Heart right ventricle (tissue), 16 donors: ENCODE measurements at regions not wholly inside any gene's neighbourhood (a gene's known extent, or its start where the extent isn't known, plus 50 kb on each side); places are given as distances from the start of the nearest gene placed in this dataset.

Experiments used
- ATAC-seq, 8 donors: fragments of 200-7000 bp; cut with Tn5 transposase; one replicate each; pipeline ENCODE4 v1.9.1; 2020; ENCODE audit warnings: mild to moderate bottlenecking in 8 of 8, moderate library complexity in 8 of 8, moderate number of reproducible peaks in 1 of 8
- DNase-seq, 2 donors: peaks; one replicate each; pipeline ENCODE4 v3.0.0-alpha.2; 2020
- H3K27ac ChIP-seq, 10 donors: fragments of 200-600 bp; sonication (generic) in 2 of 10; one replicate each; pipeline versions ENCODE4 v1.5.0 to v1.8.0; 2020 to 2022; ENCODE audit warnings: mild to moderate bottlenecking in 3 of 10
- H3K27me3 ChIP-seq, 7 donors: fragments of 200-600 bp; one replicate each; pipeline ENCODE4 v1.8.0; 2021 to 2022; ENCODE audit warnings: mild to moderate bottlenecking in 2 of 7
- H3K36me3 ChIP-seq, 9 donors: fragments of 200-600 bp; sonication (generic) in 1 of 9; one replicate each; pipeline versions ENCODE4 v1.5.0 to v1.8.0; 2020 to 2022; ENCODE audit warnings: mild to moderate bottlenecking in 2 of 9
- H3K4me1 ChIP-seq, 9 donors: fragments of 200-600 bp; sonication (generic) in 1 of 9; one replicate each; pipeline versions ENCODE4 v1.5.0 to v1.8.0; 2020 to 2022; ENCODE audit warnings: mild to moderate bottlenecking in 4 of 9
- H3K4me3 ChIP-seq, 10 donors: fragments of 200-600 bp; sonication (generic) in 2 of 10; one replicate each; pipeline versions ENCODE4 v1.5.0 to v1.8.0; 2020 to 2022; ENCODE audit warnings: mild to moderate bottlenecking in 7 of 10, moderate library complexity in 2 of 10
- H3K9me3 ChIP-seq, 11 donors: fragments of 200-600 bp in 10 of 11; sonication (generic) in 2 of 11; one replicate each; pipeline versions ENCODE4 v1.5.0 to v1.8.0; 2013 to 2022; ENCODE audit warnings: mild to moderate bottlenecking in 2 of 11, control low read depth in 1 of 11, moderate library complexity in 1 of 11
- WGBS, 2 donors: extraction: QIAGEN DNeasy Blood & Tissue Kit; methylation state at CpG; one replicate each; pipeline ENCODE4 v1.1.7; 2013; ENCODE audit warnings: inconsistent platforms in 1 of 2; 5-methylcytosine and 5-hydroxymethylcytosine counted together
- intact Hi-C, 10 donors: fragments of 100-400 bp; cut with DNase I; formaldehyde crosslinking; loops; one replicate each; pipeline versions ENCODE4 v1.11.1 to v1.14.2; 2022
- TF ChIP-seq, protein P1 (sequence below), 9 donors: fragments of 200-600 bp; sonication (generic) in 2 of 9; IDR thresholded peaks; one replicate each; pipeline versions ENCODE4 v1.5.0 to v1.8.0; 2021 to 2022; ENCODE audit warnings: antibody characterized with exemption in 9 of 9, mild to moderate bottlenecking in 5 of 9, moderate library complexity in 1 of 9
- donor health status: Arrhythmogenic right ventricular cardiomyopathy.
- donor health status: ischemic (EF 13 %, LVEDD 7.1; RV severe dilation, severe dysfunction).
- donor health status: healthy with polysubstance abuse.
- donor health status: DM: no; HTN: yes; CAD: no.
- donor health status: DM: no; HTN: no; CAD: no.
- donor health status: ischemic (EF 25% LVEDD 6.9; RV normal size, moderate dysfunction).
- donor health status: ischemic (EF 25% LVEDD 5.7; RV mildly dilated, moderate dysfunction).
- donor health status: healthy.
- donor health status: DM: yes; HTN: yes; CAD: no.
- donor health status: Ischemic cardiomyopathy.
- donor health status: ischemic (EF 35%, LVEDD 5.7; RV mildly dilated, moderate dysfunction).
- donor health status: nonischemic (EF 11% LVEDD 7.7; RV severe dilation, severe dysfunction).
- donor health status: DM: yes; HTN: yes; CAD: no.
- donor health status: PGD.
- donor health status: ischemic (EF 29% LVEDD 5.4; RV normal size, mild dysfunction).
- donor health status: nonischemic (EF 23%, LVEDD 6.1; RV moderate dilation, normal function).

DNA sequence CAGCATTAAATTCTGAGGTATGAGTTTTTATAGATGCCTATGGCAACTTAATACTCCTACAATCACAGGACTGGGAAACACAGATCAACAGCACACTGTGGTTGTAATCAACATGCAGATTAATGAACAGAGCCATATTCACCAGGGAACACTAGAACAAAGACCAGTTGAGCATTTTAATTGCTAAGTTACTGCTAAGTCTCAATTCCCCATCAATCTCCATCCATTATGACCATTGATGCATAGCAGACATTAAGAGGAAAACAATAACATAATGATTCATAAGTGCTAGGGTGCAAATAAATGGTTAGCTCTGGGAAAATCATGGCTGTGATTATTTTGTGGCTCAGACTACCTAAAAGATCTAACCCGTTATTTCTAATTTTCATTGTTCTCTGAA is 505.6 kb downstream of the TRHDE start:
- Histone ChIP-seq H3K4me3 (no peak overlapping the region), H3K9me3 (no peaks in the 10 kb centered on the region), H3K27ac (no peak overlapping the region), H3K27me3 (no peaks in the 10 kb centered on the region), H3K4me1 (no peaks in the 10 kb centered on the region), H3K36me3 (no peaks in the 10 kb centered on the region)
- intact Hi-C loops: no loop called here
- ATAC-seq (no peak), DNase-seq (no peak)
- TF ChIP-seq, protein P1, sequence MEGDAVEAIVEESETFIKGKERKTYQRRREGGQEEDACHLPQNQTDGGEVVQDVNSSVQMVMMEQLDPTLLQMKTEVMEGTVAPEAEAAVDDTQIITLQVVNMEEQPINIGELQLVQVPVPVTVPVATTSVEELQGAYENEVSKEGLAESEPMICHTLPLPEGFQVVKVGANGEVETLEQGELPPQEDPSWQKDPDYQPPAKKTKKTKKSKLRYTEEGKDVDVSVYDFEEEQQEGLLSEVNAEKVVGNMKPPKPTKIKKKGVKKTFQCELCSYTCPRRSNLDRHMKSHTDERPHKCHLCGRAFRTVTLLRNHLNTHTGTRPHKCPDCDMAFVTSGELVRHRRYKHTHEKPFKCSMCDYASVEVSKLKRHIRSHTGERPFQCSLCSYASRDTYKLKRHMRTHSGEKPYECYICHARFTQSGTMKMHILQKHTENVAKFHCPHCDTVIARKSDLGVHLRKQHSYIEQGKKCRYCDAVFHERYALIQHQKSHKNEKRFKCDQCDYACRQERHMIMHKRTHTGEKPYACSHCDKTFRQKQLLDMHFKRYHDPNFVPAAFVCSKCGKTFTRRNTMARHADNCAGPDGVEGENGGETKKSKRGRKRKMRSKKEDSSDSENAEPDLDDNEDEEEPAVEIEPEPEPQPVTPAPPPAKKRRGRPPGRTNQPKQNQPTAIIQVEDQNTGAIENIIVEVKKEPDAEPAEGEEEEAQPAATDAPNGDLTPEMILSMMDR (IDR thresholded peaks at IDR 0.05): no peak
- 86 to 95% methylated on average over 1 of the region's 1 CpG for WGBS, 2 donors

DNA sequence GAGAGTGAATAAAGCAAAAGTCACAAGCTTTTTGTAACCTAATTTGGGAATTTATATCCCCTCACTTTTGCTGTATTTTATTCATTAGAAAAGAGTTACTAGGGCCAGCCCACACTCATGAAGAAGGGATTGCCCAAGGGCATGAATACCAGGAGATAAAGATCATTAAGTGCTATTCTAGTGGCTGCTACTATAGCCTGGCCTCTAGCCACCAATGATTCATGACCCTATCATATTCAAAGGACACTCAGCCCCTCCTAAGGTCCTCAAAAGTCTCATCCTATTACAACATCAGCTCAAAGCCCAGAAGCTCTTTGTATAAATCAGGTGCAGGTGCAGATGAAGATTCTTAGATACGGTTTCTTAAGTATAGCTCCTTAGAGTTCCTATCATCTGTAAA is 518.1 kb downstream of the TRHDE start:
- intact Hi-C loops: no loop called here

DNA sequence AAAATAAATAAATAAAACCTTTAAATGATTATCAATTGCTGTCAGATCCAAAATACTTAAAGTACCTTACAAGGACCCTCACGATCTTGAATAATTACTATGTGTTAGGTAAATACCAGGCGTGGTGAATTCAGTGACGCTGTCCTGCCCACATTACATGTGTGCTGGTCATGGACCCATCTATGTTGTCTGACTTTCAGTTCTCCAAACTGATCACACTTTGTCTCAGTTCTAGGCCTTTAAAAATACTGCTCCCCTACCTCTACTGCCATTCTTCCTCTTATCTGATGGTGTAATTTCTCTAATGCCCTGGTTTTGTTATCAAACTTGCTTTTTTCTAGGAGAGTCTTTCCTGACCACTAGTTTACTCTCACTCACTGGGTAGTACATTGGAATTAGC is 520.7 kb downstream of the TRHDE start:
- peaks cover 0 to 35% (median 3%) of the 10 kb centered on the region in 11 donors for H3K9me3 ChIP-seq
- TF ChIP-seq, protein P1 (IDR thresholded peaks at IDR 0.05): no peak
- DNase-seq: no peak
- no peaks in the 10 kb centered on the region for H3K4me1 ChIP-seq
- no peak overlapping the region for H3K27ac ChIP-seq
- ATAC-seq: no peak
- intact Hi-C loops: no loop called here
- H3K4me3 ChIP-seq: no peak overlapping the region
- H3K27me3 ChIP-seq: no peaks in the 10 kb centered on the region
- no peaks in the 10 kb centered on the region for H3K36me3 ChIP-seq
- 84 to 90% methylated on average over 3 of the region's 3 CpGs for WGBS, 2 donors

More for the DNA sequence above, 518.1 kb downstream of the TRHDE start:
- Histone ChIP-seq H3K36me3 (no peaks in the 10 kb centered on the region), H3K27me3 (no peaks in the 10 kb centered on the region), H3K27ac (no peak overlapping the region), H3K9me3 (peaks cover 0 to 13% (median under 1%) of the 10 kb centered on the region in 11 donors), H3K4me1 (no peaks in the 10 kb centered on the region), H3K4me3 (no peak overlapping the region)
- ATAC-seq (no peak), DNase-seq (no peak)
- TF ChIP-seq, protein P1 (IDR thresholded peaks at IDR 0.05): no peak
- 88% methylated on average over 1 of the region's 1 CpG for WGBS, 2 donors

DNA sequence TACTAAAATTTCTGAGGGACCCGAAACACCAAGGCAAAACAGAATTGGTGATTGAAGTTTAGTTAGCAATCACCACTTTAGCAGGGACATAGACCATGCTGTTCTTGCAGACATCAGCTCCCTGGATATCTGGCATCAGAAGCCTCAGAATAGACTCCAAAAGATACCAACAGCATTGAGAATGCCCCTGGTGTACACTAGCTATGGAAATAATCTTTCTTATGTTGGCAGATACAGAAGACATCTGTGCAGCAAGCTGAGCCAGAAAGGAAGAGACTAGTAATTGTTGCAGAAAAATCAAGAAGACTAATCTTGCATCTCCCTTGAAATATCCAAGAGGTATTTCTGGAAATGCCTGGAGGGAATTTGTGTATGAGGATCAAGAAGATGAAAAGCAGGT is 521.6 kb downstream of the TRHDE start:
- no peak for DNase-seq
- ATAC-seq: no peak
- Histone ChIP-seq H3K36me3 (no peaks in the 10 kb centered on the region), H3K4me1 (no peaks in the 10 kb centered on the region), H3K4me3 (no peak overlapping the region), H3K27ac (no peak overlapping the region), H3K27me3 (no peaks in the 10 kb centered on the region), H3K9me3 (peaks cover 0 to 35% (median 3%) of the 10 kb centered on the region in 11 donors)
- WGBS, 2 donors: 70 to 75% methylated on average over 1 of the region's 1 CpG
- TF ChIP-seq, protein P1 (IDR thresholded peaks at IDR 0.05): no peak
- intact Hi-C loops: no loop called here

DNA sequence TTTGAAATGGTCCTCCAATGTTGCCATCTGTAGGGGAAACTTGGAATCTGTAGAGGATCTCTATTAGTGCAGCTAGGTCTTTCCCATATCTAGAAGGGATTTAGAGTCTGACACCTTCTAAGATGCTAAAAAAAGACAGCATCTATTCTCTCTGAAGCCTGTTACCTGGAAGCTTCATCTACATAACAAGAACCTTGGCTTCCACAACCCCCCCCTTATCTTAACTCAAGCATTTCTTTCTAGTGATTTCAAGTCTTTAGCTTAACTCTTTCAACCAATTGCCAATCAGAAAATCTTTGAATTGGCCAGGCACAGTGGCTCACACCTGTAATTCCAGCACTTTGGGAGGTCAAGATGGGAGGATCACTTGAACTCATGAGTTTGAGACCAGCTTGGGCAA is 543.3 kb downstream of the TRHDE start:
- no peak for DNase-seq
- H3K9me3 ChIP-seq: peaks cover 0 to 33% (median 3%) of the 10 kb centered on the region in 11 donors
- H3K27ac ChIP-seq: no peak overlapping the region
- ATAC-seq: no peak
- no peak overlapping the region for H3K4me3 ChIP-seq
- H3K27me3 ChIP-seq: no peaks in the 10 kb centered on the region
- H3K4me1 ChIP-seq: no peaks in the 10 kb centered on the region
- TF ChIP-seq, protein P1 (IDR thresholded peaks at IDR 0.05): no peak
- intact Hi-C loops: no loop called here
- no peaks in the 10 kb centered on the region for H3K36me3 ChIP-seq
